Stimulated activated CD8-positive, alpha-beta memory T cell treated with anti-CD3 and anti-CD28 coated beads, Interleukin-7, amount 100 ng/mL, for 24 hours (primary cell): ENCODE measurements at regions not wholly inside any gene's neighbourhood (a gene's known extent, or its start where the extent isn't known, plus 50 kb on each side); places are given as distances from the start of the nearest gene placed in this dataset.

Experiments used
- DNase-seq: peaks from one replicate; pipeline ENCODE4 v3.0.0-alpha.2; 2020; ENCODE audit warnings: low read depth

DNA sequence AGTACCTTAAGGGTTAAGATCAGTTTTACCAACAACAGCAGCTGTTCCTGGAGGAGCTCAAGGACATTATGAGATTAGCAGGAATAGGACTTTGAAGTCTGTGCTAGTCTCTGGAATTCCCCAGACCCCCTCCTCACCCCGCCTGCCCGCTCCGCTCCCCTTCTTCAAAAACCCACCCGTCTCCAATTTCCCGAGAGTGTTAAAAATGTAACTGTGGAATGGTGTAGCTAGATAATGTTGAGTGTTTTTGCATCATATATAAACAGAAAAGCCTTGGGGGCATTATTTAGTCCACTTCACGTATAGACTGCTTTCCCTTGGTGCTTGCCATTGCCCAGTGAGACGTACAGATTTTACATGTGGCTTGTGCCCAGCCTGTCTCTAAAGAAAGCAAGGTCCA, 65.0 kb upstream of the SEMA6D start:
- no peak for DNase-seq

DNA sequence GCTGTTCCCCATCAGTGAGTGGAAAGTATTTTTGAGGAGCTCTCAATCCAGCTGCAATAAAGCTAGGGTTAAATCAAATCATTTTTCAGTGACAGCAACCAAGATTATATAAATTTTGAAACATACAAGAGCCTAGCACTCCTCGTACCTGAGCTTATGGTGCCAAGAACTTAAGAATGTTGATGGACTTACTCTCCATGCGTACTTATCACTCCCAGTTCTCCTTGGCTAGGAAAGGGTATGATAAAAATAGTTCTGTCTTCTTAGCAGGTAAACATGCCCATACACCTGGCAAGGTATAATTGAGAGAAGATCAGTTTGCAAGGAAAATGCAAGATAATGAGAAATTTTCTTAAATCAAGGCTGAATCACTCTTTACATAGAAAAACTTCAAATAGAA, 64.5 kb upstream of the SEMA6D start:
- no peak for DNase-seq

DNA sequence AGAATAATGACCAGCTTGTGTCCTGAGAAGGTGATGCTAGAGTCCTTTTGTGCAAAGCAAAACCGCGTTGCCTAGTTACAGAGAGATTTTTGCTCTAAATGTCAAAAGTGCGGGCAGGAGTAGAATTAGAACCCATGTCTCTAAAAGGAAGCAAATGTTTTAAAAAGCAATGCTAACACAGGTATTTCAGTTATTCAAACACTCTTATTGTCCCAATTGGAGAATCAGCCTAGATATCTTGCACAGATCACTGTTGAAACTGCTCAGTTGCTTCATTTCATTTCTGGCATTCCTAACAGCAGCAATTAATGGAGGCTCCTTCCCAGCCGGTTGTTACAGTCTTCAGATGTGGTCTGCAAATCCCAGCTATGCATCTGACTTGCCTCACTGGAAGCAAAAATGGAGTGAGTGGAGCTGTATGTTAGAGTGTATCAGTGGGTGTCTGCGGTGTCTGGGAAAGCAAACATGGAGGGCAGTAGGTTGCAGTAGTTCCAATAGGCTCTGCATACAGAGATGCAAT, 55.6 kb upstream of the SEMA6D start:
- no peak for DNase-seq

DNA sequence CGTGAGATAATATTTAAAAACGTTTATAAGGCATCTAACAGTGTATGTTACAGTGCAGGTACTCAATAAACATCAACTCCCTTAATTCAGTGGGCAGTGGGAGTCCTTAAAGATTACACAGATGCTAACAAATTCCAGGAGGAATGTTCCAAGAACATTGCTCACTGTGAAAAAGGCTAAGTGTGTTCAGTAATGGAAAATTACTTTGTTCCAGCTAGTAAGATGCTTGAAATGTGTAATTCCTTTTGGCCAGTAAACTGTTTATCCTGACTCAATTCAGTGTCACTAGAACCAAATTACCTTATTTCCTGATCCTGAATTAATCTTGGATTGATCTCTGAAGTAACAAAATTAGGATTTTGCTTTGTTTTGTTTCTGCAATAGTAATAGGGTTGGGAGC, 54.2 kb upstream of the SEMA6D start:
- no peak for DNase-seq
